Uterus (tissue), 3 donors: ENCODE measurements at regions not wholly inside any gene's neighbourhood (a gene's known extent, or its start where the extent isn't known, plus 50 kb on each side); places are given as distances from the start of the nearest gene placed in this dataset.

Experiments used
- DNase-seq, 2 donors: peaks; one replicate each; pipeline ENCODE4 v3.0.0-alpha.2; 2019 to 2020
- H3K27ac ChIP-seq, 2 donors: fragments of 200-600 bp; sonication (generic); 1 replicate in 1 of 2; 2 replicates in 1 of 2; pipeline ENCODE4 v1.5.1; 2016 to 2018
- H3K27me3 ChIP-seq, 2 donors: fragments of 200-600 bp; sonication (generic); one replicate each; pipeline ENCODE4 v1.5.1; 2018 to 2019; ENCODE audit warnings: control low read depth in 1 of 2
- H3K36me3 ChIP-seq, 2 donors: fragments of 200-600 bp; sonication (generic); one replicate each; pipeline ENCODE4 v1.5.1; 2019; ENCODE audit warnings: control low read depth in 1 of 2
- H3K4me1 ChIP-seq, 2 donors: fragments of 200-600 bp; sonication (generic); one replicate each; pipeline ENCODE4 v1.5.1; 2018 to 2019; ENCODE audit warnings: control low read depth in 1 of 2
- H3K4me3 ChIP-seq, 2 donors: fragments of 200-600 bp; sonication (generic); 1 replicate in 1 of 2; 2 replicates in 1 of 2; pipeline ENCODE4 v1.5.1; 2018 to 2019; ENCODE audit warnings: mild to moderate bottlenecking in 1 of 2
- H3K9me3 ChIP-seq, 2 donors: fragments of 200-600 bp; sonication (generic); one replicate each; pipeline ENCODE4 v1.5.1; 2019; ENCODE audit warnings: control low read depth in 1 of 2
- CTCF ChIP-seq, 4 experiments: fragments of 200-600 bp in 2 of 4; fragments of 450-650 bp in 2 of 4; sonication (generic) in 2 of 4; IDR thresholded peaks; one replicate each; pipeline ENCODE4 v1.5.1; 2016 to 2019; ENCODE audit warnings: antibody characterized with exemption in 4 of 4, mild to moderate bottlenecking in 2 of 4, moderate library complexity in 1 of 4
- POLR2A ChIP-seq, 2 donors: fragments of 450-650 bp; IDR thresholded peaks; one replicate each; pipeline ENCODE4 v1.6.1; 2016; ENCODE audit warnings: antibody characterized with exemption in 2 of 2, mild to moderate bottlenecking in 1 of 2, moderate library complexity in 1 of 2
- intact Hi-C: fragments of 100-400 bp; cut with DNase I; formaldehyde crosslinking; loops from one replicate; pipeline ENCODE4 v1.15.1; 2023; ENCODE audit warnings: low total_unique reads
- donor health status: DM: yes; HTN: yes; CAD: no.

GRCh38 chr6:106901062-106901461, 73.5 kb downstream of the CD24 start:
- H3K9me3 ChIP-seq = no peaks in the 10 kb centered on the region
- H3K27ac ChIP-seq = no peak overlapping the region
- DNase-seq = no peak
- H3K36me3 ChIP-seq = no peaks in the 10 kb centered on the region
- no peaks in the 10 kb centered on the region for H3K27me3 ChIP-seq
- H3K4me1 ChIP-seq = no peaks in the 10 kb centered on the region
- no peak for TF ChIP-seq POLR2A (IDR thresholded peaks at IDR 0.05)
- no peak for TF ChIP-seq CTCF (IDR thresholded peaks at IDR 0.05)
- H3K4me3 ChIP-seq = no peak overlapping the region
- intact Hi-C loops = no loop called here

GRCh38 chr6:106899697-106900096, 74.8 kb downstream of the CD24 start:
- Histone ChIP-seq H3K4me1 (no peaks in the 10 kb centered on the region), H3K4me3 (no peak overlapping the region), H3K27ac (no peak overlapping the region), H3K27me3 (no peaks in the 10 kb centered on the region), H3K9me3 (no peaks in the 10 kb centered on the region), H3K36me3 (no peaks in the 10 kb centered on the region)
- intact Hi-C loops = no loop called here
- TF ChIP-seq CTCF (IDR thresholded peaks at IDR 0.05) = no peak
- TF ChIP-seq POLR2A (IDR thresholded peaks at IDR 0.05) = no peak
- DNase-seq = no peak

- no peak overlapping the region for H3K27ac ChIP-seq
- H3K9me3 ChIP-seq = no peaks in the 10 kb centered on the region
- H3K36me3 ChIP-seq = no peaks in the 10 kb centered on the region
- TF ChIP-seq POLR2A (IDR thresholded peaks at IDR 0.05) = no peak
- TF ChIP-seq CTCF (IDR thresholded peaks at IDR 0.05) = no peak
- no peak for DNase-seq
- H3K4me3 ChIP-seq = no peak overlapping the region
- intact Hi-C loops = no loop called here
- H3K27me3 ChIP-seq = no peaks in the 10 kb centered on the region
- H3K4me1 ChIP-seq = no peaks in the 10 kb centered on the region
These were observed 76.9 kb downstream of the CD24 start for GRCh38 chr6:106897580-106897979.

- no peaks in the 10 kb centered on the region for H3K36me3 ChIP-seq
- no peak overlapping the region for H3K27ac ChIP-seq
- H3K27me3 ChIP-seq = no peaks in the 10 kb centered on the region
- TF ChIP-seq POLR2A (IDR thresholded peaks at IDR 0.05) = no peak
- no peak for TF ChIP-seq CTCF (IDR thresholded peaks at IDR 0.05)
- H3K4me1 ChIP-seq = no peaks in the 10 kb centered on the region
- H3K4me3 ChIP-seq = no peak overlapping the region
- no peaks in the 10 kb centered on the region for H3K9me3 ChIP-seq
- intact Hi-C loops = no loop called here
- DNase-seq = no peak
These were observed 78.9 kb downstream of the CD24 start for GRCh38 chr6:106895703-106896040.

GRCh38 chr6:106894978-106895702, 79.4 kb downstream of the CD24 start:
- TF ChIP-seq CTCF (IDR thresholded peaks at IDR 0.05) (no peak), POLR2A (IDR thresholded peaks at IDR 0.05) (no peak)
- intact Hi-C loops = no loop called here
- DNase-seq = no peak
- Histone ChIP-seq H3K27me3 (no peaks in the 10 kb centered on the region), H3K4me3 (no peak overlapping the region), H3K27ac (no peak overlapping the region), H3K4me1 (no peaks in the 10 kb centered on the region), H3K36me3 (no peaks in the 10 kb centered on the region), H3K9me3 (no peaks in the 10 kb centered on the region)
